Endothelial cell (in vitro differentiated cells): ENCODE measurements at regions not wholly inside any gene's neighbourhood (a gene's known extent, or its start where the extent isn't known, plus 50 kb on each side); places are given as distances from the start of the nearest gene placed in this dataset.
A peak's percentile ranks its signal among the peaks of the same experiment; 100 is the strongest.

Source experiments
- DNase-seq: peaks from one replicate; pipeline ENCODE4 v3.0.0; 2021; ENCODE audit warnings: low spot score
- H3K27ac Mint-ChIP-seq: one replicate; pipeline ENCODE4 v1.8.0; 2021; ENCODE audit warnings: mixed read lengths, inconsistent platforms; ENCODE audit not compliant: unreplicated experiment
- H3K27me3 Mint-ChIP-seq: one replicate; pipeline ENCODE4 v1.8.0; 2021; ENCODE audit warnings: mild to moderate bottlenecking, moderate library complexity, mixed read lengths, inconsistent platforms; ENCODE audit not compliant: unreplicated experiment
- H3K36me3 Mint-ChIP-seq: one replicate; pipeline ENCODE4 v1.8.0; 2021; ENCODE audit warnings: mild to moderate bottlenecking, low read depth, mixed read lengths, inconsistent platforms; ENCODE audit not compliant: unreplicated experiment
- H3K4me1 Mint-ChIP-seq: one replicate; pipeline ENCODE4 v1.8.0; 2021; ENCODE audit warnings: mild to moderate bottlenecking, mixed read lengths, inconsistent platforms; ENCODE audit not compliant: unreplicated experiment
- H3K4me3 Mint-ChIP-seq: one replicate; pipeline ENCODE4 v1.8.0; 2021; ENCODE audit warnings: mild to moderate bottlenecking, mixed read lengths, inconsistent platforms; ENCODE audit not compliant: unreplicated experiment
- H3K9me3 Mint-ChIP-seq: one replicate; pipeline ENCODE4 v1.8.0; 2021; ENCODE audit warnings: mixed read lengths, inconsistent platforms; ENCODE audit not compliant: unreplicated experiment
- CTCF ChIP-seq: fragments of 200-600 bp; sonication (generic); IDR thresholded peaks from one replicate; pipeline ENCODE4 v1.5.0; 2021; ENCODE audit warnings: antibody characterized with exemption; ENCODE audit not compliant: unreplicated experiment

GRCh38 chr6:80610846-80611245 is 504.4 kb downstream of the BCKDHB start:
- Mint-ChIP-seq H3K4me1 (no peaks in the 10 kb centered on the region), H3K4me3 (no peak overlapping the region), H3K27ac (no peak overlapping the region), H3K9me3 (no peaks in the 10 kb centered on the region), H3K27me3 (no peaks in the 10 kb centered on the region), H3K36me3 (no peaks in the 10 kb centered on the region)
- no peak for DNase-seq
- no peak for TF ChIP-seq CTCF

- H3K36me3 Mint-ChIP-seq, result no peaks in the 10 kb centered on the region
- TF ChIP-seq CTCF, result no peak
- H3K4me1 Mint-ChIP-seq, result no peaks in the 10 kb centered on the region
- H3K4me3 Mint-ChIP-seq, result no peak overlapping the region
- no peak overlapping the region for H3K27ac Mint-ChIP-seq
- H3K9me3 Mint-ChIP-seq, result no peaks in the 10 kb centered on the region
- no peak for DNase-seq
- no peaks in the 10 kb centered on the region for H3K27me3 Mint-ChIP-seq
Measured at GRCh38 chr6:80608881-80609280, 502.4 kb downstream of the BCKDHB start.

- no peak overlapping the region for H3K4me3 Mint-ChIP-seq
- H3K27ac Mint-ChIP-seq, result no peak overlapping the region
- H3K27me3 Mint-ChIP-seq, result no peaks in the 10 kb centered on the region
- no peaks in the 10 kb centered on the region for H3K4me1 Mint-ChIP-seq
- TF ChIP-seq CTCF, result no peak
- H3K36me3 Mint-ChIP-seq, result no peaks in the 10 kb centered on the region
- H3K9me3 Mint-ChIP-seq, result no peaks in the 10 kb centered on the region
- no peak for DNase-seq
Measured at GRCh38 chr6:80607811-80608391, 501.4 kb downstream of the BCKDHB start.

- peak; percentile 28 for DNase-seq
- no peaks in the 10 kb centered on the region for H3K36me3 Mint-ChIP-seq
- H3K27ac Mint-ChIP-seq, result no peak overlapping the region
- TF ChIP-seq CTCF, result peak; percentile 68
- no peaks in the 10 kb centered on the region for H3K4me1 Mint-ChIP-seq
- no peaks in the 10 kb centered on the region for H3K27me3 Mint-ChIP-seq
- H3K4me3 Mint-ChIP-seq, result no peak overlapping the region
- H3K9me3 Mint-ChIP-seq, result no peaks in the 10 kb centered on the region
Measured at GRCh38 chr6:80605165-80605989, 498.9 kb downstream of the BCKDHB start.

GRCh38 chr6:80603679-80604078 is 497.2 kb downstream of the BCKDHB start:
- no peaks in the 10 kb centered on the region for H3K4me1 Mint-ChIP-seq
- H3K4me3 Mint-ChIP-seq, result no peak overlapping the region
- no peaks in the 10 kb centered on the region for H3K9me3 Mint-ChIP-seq
- no peaks in the 10 kb centered on the region for H3K27me3 Mint-ChIP-seq
- TF ChIP-seq CTCF, result no peak
- no peaks in the 10 kb centered on the region for H3K36me3 Mint-ChIP-seq
- no peak overlapping the region for H3K27ac Mint-ChIP-seq
- no peak for DNase-seq
